Prostate gland (tissue), 2 donors: ENCODE measurements at regions not wholly inside any gene's neighbourhood (a gene's known extent, or its start where the extent isn't known, plus 50 kb on each side); places are given as distances from the start of the nearest gene placed in this dataset.
"Not testable (repeated sequence)": the region's sequence is repeated elsewhere in the genome, so short reads cannot be mapped to it uniquely, and the experiment has no call there.

Source experiments
- DNase-seq: peaks from one replicate; pipeline ENCODE4 v3.0.0-alpha.2; 2019; ENCODE audit warnings: low spot score
- H3K27ac ChIP-seq, 2 donors: fragments of 200-600 bp; sonication (generic); 2 replicates each; pipeline ENCODE4 v1.5.1; 2017 to 2019
- H3K27me3 ChIP-seq: fragments of 200-600 bp; sonication (generic); replicated peaks from 2 replicates; pipeline ENCODE4 v1.5.1; 2019; ENCODE audit not compliant: insufficient read depth
- H3K36me3 ChIP-seq, 2 donors: fragments of 200-600 bp; sonication (generic); 1 replicate in 1 of 2; 2 replicates in 1 of 2; pipeline versions ENCODE4 v1.5.1 to v1.8.1; 2017 to 2019
- H3K4me1 ChIP-seq: fragments of 200-600 bp; sonication (generic); replicated peaks from 2 replicates; pipeline ENCODE4 v1.5.1; 2019
- H3K4me3 ChIP-seq, 2 donors: fragments of 200-600 bp; sonication (generic); 2 replicates each; pipeline ENCODE4 v1.5.1; 2017 to 2019
- H3K9me3 ChIP-seq: fragments of 200-600 bp; sonication (generic); 2 replicates; pipeline ENCODE4 v1.5.1; 2017
- CTCF ChIP-seq, 4 experiments: fragments of 200-600 bp in 2 of 4; fragments of 450-650 bp in 2 of 4; sonication (generic) in 2 of 4; IDR thresholded peaks; 1 replicate in 3 of 4; 2 replicates in 1 of 4; pipeline ENCODE4 v1.5.1; 2016 to 2019; ENCODE audit warnings: antibody characterized with exemption in 4 of 4, mild to moderate bottlenecking in 2 of 4, moderate library complexity in 2 of 4
- POLR2A ChIP-seq: fragments of 450-650 bp; IDR thresholded peaks from one replicate; pipeline ENCODE4 v1.6.1; 2016; ENCODE audit warnings: antibody characterized with exemption, mild to moderate bottlenecking
- POLR2AphosphoS5 ChIP-seq: sonication (generic); formaldehyde crosslinking; IDR thresholded peaks from one replicate; pipeline ENCODE4 v1.6.1; 2017; ENCODE audit warnings: antibody characterized with exemption
- WGBS: methylation state at CpG from one replicate; pipeline ENCODE4 v1.1.5; 2018; 5-methylcytosine and 5-hydroxymethylcytosine counted together
- intact Hi-C: fragments of 100-400 bp; cut with DNase I; formaldehyde crosslinking; loops from one replicate; pipeline ENCODE4 v1.14.2; 2022

- no peak for DNase-seq
- no peaks in the 10 kb centered on the region for H3K4me1 ChIP-seq
- TF ChIP-seq POLR2A (no peak), CTCF (IDR thresholded peaks at IDR 0.05) (no peak), POLR2AphosphoS5 (no peak)
- intact Hi-C loops, result no loop called here
- no peak overlapping the region for H3K27ac ChIP-seq
- H3K9me3 ChIP-seq, result no peaks in the 10 kb centered on the region
- WGBS, result 27% methylated on average over 2 of the region's 2 CpGs
- H3K27me3 ChIP-seq, result no peaks in the 10 kb centered on the region
- H3K36me3 ChIP-seq, result no peaks in the 10 kb centered on the region
- H3K4me3 ChIP-seq, result no peak overlapping the region
Measured at GRCh38 chr6:27168108-27168507, 79.4 kb upstream of the PRSS16 start.

- no peaks in the 10 kb centered on the region for H3K36me3 ChIP-seq
- no peaks in the 10 kb centered on the region for H3K4me1 ChIP-seq
- 55% methylated on average over 5 of the region's 5 CpGs for WGBS
- TF ChIP-seq CTCF (IDR thresholded peaks at IDR 0.05), result no peak
- H3K27me3 ChIP-seq, result no peaks in the 10 kb centered on the region
- intact Hi-C loops, result no loop called here
- no peak for DNase-seq
- no peak overlapping the region for H3K4me3 ChIP-seq
- no peak overlapping the region for H3K27ac ChIP-seq
- no peaks in the 10 kb centered on the region for H3K9me3 ChIP-seq
Measured at GRCh38 chr6:27168586-27169443, 78.7 kb upstream of the PRSS16 start.

DNA sequence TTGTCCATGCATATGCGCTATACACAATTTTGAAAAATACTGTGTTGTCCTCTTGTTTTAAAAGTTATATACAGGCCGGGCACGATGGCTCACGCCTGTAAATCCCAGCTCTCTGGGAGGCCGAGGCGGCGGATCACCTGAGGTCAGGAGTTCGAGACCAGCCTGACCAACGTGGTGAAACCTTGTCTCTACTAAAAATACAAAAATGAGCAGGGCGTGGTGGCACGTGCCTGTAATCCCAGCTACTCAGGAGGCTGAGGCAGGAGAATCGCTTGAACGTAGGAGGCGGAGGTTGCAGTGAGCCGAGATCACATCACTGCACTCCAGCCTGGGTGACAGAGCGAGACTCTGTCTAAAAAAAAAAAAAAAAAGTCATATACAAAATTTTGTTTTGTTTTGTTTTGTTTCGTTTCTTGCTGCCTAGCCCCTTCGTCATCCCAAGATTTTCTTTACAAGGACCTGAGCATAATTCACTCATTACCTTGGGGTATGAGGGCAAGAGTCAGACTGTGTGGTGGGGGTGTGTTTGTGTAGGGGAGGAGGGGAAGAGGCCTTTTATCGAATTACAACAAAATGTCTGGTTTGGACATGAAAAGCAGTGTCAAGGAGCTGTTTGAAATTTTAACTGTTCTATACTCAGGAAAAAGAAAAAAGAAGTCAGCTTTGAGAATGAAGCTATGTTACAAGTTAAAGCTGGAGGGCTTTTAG lies 74.8 kb upstream of the PRSS16 start:
- 79% methylated on average over 19 of the region's 19 CpGs for WGBS
- H3K4me3 ChIP-seq, DNase-seq, H3K4me1 ChIP-seq, H3K27me3 ChIP-seq, H3K27ac ChIP-seq, H3K9me3 ChIP-seq, intact Hi-C loops, H3K36me3 ChIP-seq: not testable (repeated sequence)

GRCh38 chr6:27173232-27173601 lies 74.3 kb upstream of the PRSS16 start:
- DNase-seq, H3K4me3 ChIP-seq, H3K9me3 ChIP-seq, H3K4me1 ChIP-seq, intact Hi-C loops, H3K27me3 ChIP-seq, H3K27ac ChIP-seq, H3K36me3 ChIP-seq: not testable (repeated sequence)
- WGBS, result 83% methylated on average over 8 of the region's 8 CpGs

- Histone ChIP-seq H3K4me1 (no peaks in the 10 kb centered on the region), H3K27me3 (no peaks in the 10 kb centered on the region), H3K36me3 (no peaks in the 10 kb centered on the region), H3K4me3 (no peak overlapping the region), H3K27ac (no peak overlapping the region), H3K9me3 (no peaks in the 10 kb centered on the region)
- TF ChIP-seq POLR2AphosphoS5, result no peak
- WGBS, result 59% methylated on average over 6 of the region's 6 CpGs
- intact Hi-C loops, result loop anchor here (5.0 kb wide), 5 partner anchors 48 to 717 kb away; a partner anchor contains a TSS
- no peak for DNase-seq
Measured at GRCh38 chr6:27174958-27175357, 72.5 kb upstream of the PRSS16 start.

DNA sequence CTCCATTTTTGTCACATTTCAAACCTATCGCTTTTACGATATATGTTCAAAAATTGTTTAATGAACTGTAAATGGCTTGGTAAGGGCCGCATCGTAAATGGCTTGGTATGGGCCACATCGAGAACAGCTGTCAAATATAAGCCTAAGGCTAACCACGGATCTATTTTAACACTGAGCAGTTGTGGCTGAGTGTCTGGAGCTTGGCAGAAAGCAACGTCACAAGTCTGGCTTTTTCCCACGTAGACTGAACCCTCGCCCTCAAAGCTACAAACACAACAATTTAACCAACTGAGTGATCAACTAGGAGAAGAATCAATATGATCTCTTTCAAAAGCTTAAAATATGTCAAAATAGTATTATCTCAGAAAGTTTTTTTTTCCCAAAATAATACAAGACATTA lies 71.4 kb upstream of the PRSS16 start:
- Histone ChIP-seq H3K9me3 (no peaks in the 10 kb centered on the region), H3K36me3 (no peaks in the 10 kb centered on the region), H3K4me3 (no peak overlapping the region), H3K4me1 (no peaks in the 10 kb centered on the region), H3K27me3 (no peaks in the 10 kb centered on the region), H3K27ac (no peak overlapping the region)
- intact Hi-C loops, result loop anchor here (5.0 kb wide), 5 partner anchors 49 to 716 kb away; a partner anchor contains a TSS
- TF ChIP-seq CTCF (IDR thresholded peaks at IDR 0.05) (no peak), POLR2AphosphoS5 (no peak), POLR2A (no peak)
- 49% methylated on average over 9 of the region's 9 CpGs for WGBS
- no peak for DNase-seq
